ENCODE measurements at regions not wholly inside any gene's neighbourhood (a gene's known extent, or its start where the extent isn't known, plus 50 kb on each side); places are given as distances from the start of the nearest gene placed in this dataset.
A peak's percentile ranks its signal among the peaks of the same experiment; 100 is the strongest.

- H3K27me3 ChIP-seq (ENCODE audit: control insufficient read depth in 3 of 3, insufficient read depth in 3 of 3, low read length in 2 of 3) = no peaks in the 10 kb centered on the region
- no peaks in the 10 kb centered on the region for H3K36me3 ChIP-seq (ENCODE audit: control insufficient read depth in 4 of 4, insufficient read depth in 4 of 4, low read length in 4 of 4)
- ATAC-seq (ENCODE audit: insufficient read depth, low FRiP score) (no peak), DNase-seq (no peak)
- H3K9ac ChIP-seq (ENCODE audit: insufficient read depth in 1 of 2, low read length in 2 of 2) = no peak overlapping the region
- H3K4me3 ChIP-seq = no peak overlapping the region
- TF ChIP-seq CTCF (IDR thresholded peaks at IDR 0.05; ENCODE audit: control extremely low read depth, extremely low read depth) = no peak
- H3K27ac ChIP-seq (ENCODE audit: low read depth in 1 of 2, low read length in 1 of 2) = no peak overlapping the region
- WGBS, 2 donors = 64 to 76% methylated on average over 5 of the region's 5 CpGs
- H3K4me1 ChIP-seq (ENCODE audit: control insufficient read depth in 5 of 5, insufficient read depth in 5 of 5, low read length in 5 of 5) = peaks cover 0 to 3% (median 0%) of the 10 kb centered on the region in 5 donors
- no peaks in the 10 kb centered on the region for H3K9me3 ChIP-seq (ENCODE audit: control insufficient read depth in 4 of 4, insufficient read depth in 3 of 4, low read length in 3 of 4)
Measured at GRCh38 chr3:106338582-106339214, 469.9 kb upstream of the CBLB start.

GRCh38 chr3:106339551-106339950, 470.7 kb upstream of the CBLB start:
- no peaks in the 10 kb centered on the region for H3K9me3 ChIP-seq (ENCODE audit: control insufficient read depth in 4 of 4, insufficient read depth in 3 of 4, low read length in 3 of 4)
- TF ChIP-seq CTCF (IDR thresholded peaks at IDR 0.05; ENCODE audit: control extremely low read depth, extremely low read depth) = no peak
- no peaks in the 10 kb centered on the region for H3K27me3 ChIP-seq (ENCODE audit: control insufficient read depth in 3 of 3, insufficient read depth in 3 of 3, low read length in 2 of 3)
- ATAC-seq (ENCODE audit: insufficient read depth, low FRiP score) (no peak), DNase-seq (no peak)
- no peak overlapping the region for H3K9ac ChIP-seq (ENCODE audit: insufficient read depth in 1 of 2, low read length in 2 of 2)
- H3K36me3 ChIP-seq (ENCODE audit: control insufficient read depth in 4 of 4, insufficient read depth in 4 of 4, low read length in 4 of 4) = no peaks in the 10 kb centered on the region
- no peak overlapping the region for H3K27ac ChIP-seq (ENCODE audit: low read depth in 1 of 2, low read length in 1 of 2)
- H3K4me3 ChIP-seq = no peak overlapping the region
- 72 to 82% methylated on average over 5 of the region's 5 CpGs for WGBS, 2 donors
- H3K4me1 ChIP-seq (ENCODE audit: control insufficient read depth in 5 of 5, insufficient read depth in 5 of 5, low read length in 5 of 5) = peaks cover 0 to 3% (median 0%) of the 10 kb centered on the region in 5 donors

GRCh38 chr3:106341087-106341486, 472.3 kb upstream of the CBLB start:
- WGBS, 2 donors = 80% methylated on average over 6 of the region's 6 CpGs
- no peak for TF ChIP-seq CTCF (IDR thresholded peaks at IDR 0.05; ENCODE audit: control extremely low read depth, extremely low read depth)
- DNase-seq (peak; percentile 34 to 52 (median 40)), ATAC-seq (ENCODE audit: insufficient read depth, low FRiP score) (no peak)
- H3K9me3 ChIP-seq (ENCODE audit: control insufficient read depth in 4 of 4, insufficient read depth in 3 of 4, low read length in 3 of 4) = no peaks in the 10 kb centered on the region
- peak overlapping the region in 1 of 2 donors; percentile 59 for H3K9ac ChIP-seq (ENCODE audit: insufficient read depth in 1 of 2, low read length in 2 of 2)
- no peak overlapping the region for H3K27ac ChIP-seq (ENCODE audit: low read depth in 1 of 2, low read length in 1 of 2)
- peaks cover 0 to 3% (median 0%) of the 10 kb centered on the region in 5 donors for H3K4me1 ChIP-seq (ENCODE audit: control insufficient read depth in 5 of 5, insufficient read depth in 5 of 5, low read length in 5 of 5)
- H3K27me3 ChIP-seq (ENCODE audit: control insufficient read depth in 3 of 3, insufficient read depth in 3 of 3, low read length in 2 of 3) = no peaks in the 10 kb centered on the region
- no peak overlapping the region for H3K4me3 ChIP-seq
- no peaks in the 10 kb centered on the region for H3K36me3 ChIP-seq (ENCODE audit: control insufficient read depth in 4 of 4, insufficient read depth in 4 of 4, low read length in 4 of 4)
